A673 (cell line): ENCODE measurements at regions not wholly inside any gene's neighbourhood (a gene's known extent, or its start where the extent isn't known, plus 50 kb on each side); places are given as distances from the start of the nearest gene placed in this dataset.

Experiments used
- CTCF ChIP-seq: fragments of 300-800, 200-600 bp; sonication (generic); conservative IDR thresholded peaks from 2 replicates; pipeline ENCODE4 v1.5.1; 2017; ENCODE audit warnings: low read depth, mild to moderate bottlenecking, antibody characterized with exemption, low read length, moderate library complexity, mixed read lengths
- EZH2 ChIP-seq: fragments of 200-600 bp; sonication (generic); IDR thresholded peaks from 2 replicates; pipeline ENCODE4 v1.6.1; 2017; ENCODE audit warnings: borderline replicate concordance, low read depth, mild to moderate bottlenecking, mixed read lengths, antibody characterized with exemption, low read length; ENCODE audit not compliant: poor library complexity, severe bottlenecking

GRCh38 chr5:126373375-126374108 is 49.7 kb upstream of the GRAMD2B start:
- TF ChIP-seq CTCF (no peak), EZH2 (no peak)
